SK-N-SH (cell line): ENCODE measurements at regions not wholly inside any gene's neighbourhood (a gene's known extent, or its start where the extent isn't known, plus 50 kb on each side); places are given as distances from the start of the nearest gene placed in this dataset.

Experiments used
- CTCF ChIA-PET: fragments of 300-600, 350-600 bp; formaldehyde crosslinking; extraction: SDS; loops from one replicate; lab custom pipeline; 2021; lab: Yijun Ruan, JAX
- POLR2A ChIA-PET: fragments of 350-600 bp; sonication (Branson Sonifier 250); formaldehyde crosslinking; extraction: SDS; loops from one replicate; lab custom pipeline; 2020; ENCODE audit warnings: antibody characterized with exemption, inconsistent platforms; lab: Yijun Ruan, JAX
- DNase-seq: peaks from one replicate; pipeline ENCODE4 v3.0.0; 2012
- H2AFZ ChIP-seq: fragments of 200-600 bp; sonication (generic); 2 replicates; pipeline ENCODE4 v1.8.1; 2016; ENCODE audit warnings: antibody characterized with exemption, mild to moderate bottlenecking, low read depth
- H3F3A ChIP-seq: fragments of 200-600 bp; sonication (generic); replicated peaks from 2 replicates; pipeline ENCODE3; 2016; ENCODE audit warnings: antibody characterized with exemption, mild to moderate bottlenecking; ENCODE audit not compliant: insufficient read depth
- H3K27ac ChIP-seq, 2 experiments: fragments of 200-500 bp in 1 of 2; fragments of 200-600 bp in 1 of 2; sonication (Bioruptor generic) in 1 of 2; sonication (generic), shearing (Covaris generic) in 1 of 2; 2 replicates each; pipeline versions ENCODE4 v1.5.1 to v1.6.1; 2014 to 2016; ENCODE audit warnings: low read depth in 2 of 2, inconsistent platforms in 1 of 2, low read length in 1 of 2, mild to moderate bottlenecking in 1 of 2, mixed read lengths in 1 of 2
- H3K27me3 ChIP-seq: fragments of 200-600 bp; sonication (generic), shearing (Covaris generic); 2 replicates; pipeline ENCODE4 v1.6.1; 2016; ENCODE audit warnings: mixed run types; ENCODE audit not compliant: insufficient read depth
- H3K36me3 ChIP-seq, 2 experiments: fragments of 200-500 bp in 1 of 2; fragments of 200-600 bp in 1 of 2; sonication (Bioruptor generic) in 1 of 2; sonication (generic) in 1 of 2; replicated peaks in 1 of 2; 2 replicates each; pipeline versions ENCODE3 to v1.5.1; 2014 to 2016; ENCODE audit warnings: low read length in 1 of 2, mild to moderate bottlenecking in 1 of 2; ENCODE audit not compliant: insufficient read depth in 2 of 2, control insufficient read depth in 1 of 2
- H3K4me1 ChIP-seq, 2 experiments: fragments of 200-500 bp in 1 of 2; fragments of 200-600 bp in 1 of 2; sonication (Bioruptor generic) in 1 of 2; sonication (generic), shearing (Covaris generic) in 1 of 2; 2 replicates each; pipeline versions ENCODE4 v1.5.1 to v1.6.1; 2014 to 2016; ENCODE audit warnings: low read depth in 1 of 2, low read length in 1 of 2, mixed run types in 1 of 2; ENCODE audit not compliant: insufficient read depth in 2 of 2, control insufficient read depth in 1 of 2
- H3K4me2 ChIP-seq: fragments of 200-600 bp; sonication (generic), shearing (Covaris generic); 2 replicates; pipeline ENCODE4 v1.6.1; 2017; ENCODE audit warnings: mixed run types
- H3K4me3 ChIP-seq, 2 experiments: fragments of 200-500 bp in 1 of 2; fragments of 200-600 bp in 1 of 2; sonication (Bioruptor generic) in 1 of 2; sonication (generic), shearing (Covaris generic) in 1 of 2; 2 replicates each; pipeline versions ENCODE4 v1.5.1 to v1.8.1; 2014 to 2016; ENCODE audit warnings: low read depth in 2 of 2, inconsistent platforms in 1 of 2, low read length in 1 of 2, mild to moderate bottlenecking in 1 of 2, mixed read lengths in 1 of 2, moderate library complexity in 1 of 2
- H3K79me2 ChIP-seq: fragments of 200-600 bp; sonication (generic); 2 replicates; pipeline ENCODE4 v1.8.1; 2017; ENCODE audit warnings: mild to moderate bottlenecking; ENCODE audit not compliant: insufficient read depth
- H3K9ac ChIP-seq: fragments of 200-600 bp; sonication (generic); 2 replicates; pipeline ENCODE4 v1.6.1; 2017; ENCODE audit warnings: mixed run types
- H3K9me2 ChIP-seq: fragments of 200-600 bp; sonication (generic); 2 replicates; pipeline ENCODE4 v1.6.1; 2017; ENCODE audit warnings: mixed run types
- H3K9me3 ChIP-seq: fragments of 200-600 bp; sonication (generic); 2 replicates; pipeline ENCODE4 v1.6.1; 2017; ENCODE audit warnings: mixed run types, mild to moderate bottlenecking, moderate library complexity
- H4K20me1 ChIP-seq: fragments of 200-600 bp; sonication (generic); 2 replicates; pipeline ENCODE4 v1.6.1; 2017; ENCODE audit warnings: mild to moderate bottlenecking, mixed run types; ENCODE audit not compliant: insufficient read depth
- CHD2 ChIP-seq: fragments of 150-350 bp; IDR thresholded peaks from 2 replicates; pipeline ENCODE4 v1.6.1; 2018; ENCODE audit warnings: low read length; ENCODE audit not compliant: partially characterized antibody
- CTCF ChIP-seq: fragments of 200-600 bp; sonication (generic); IDR thresholded peaks from 2 replicates; pipeline ENCODE4 v1.6.1; 2017; ENCODE audit warnings: antibody characterized with exemption, mild to moderate bottlenecking, moderate library complexity
- EP300 ChIP-seq, 2 experiments: IDR thresholded peaks; 2 replicates each; pipeline versions ENCODE4 v1.4.0 to v1.6.1; 2012; ENCODE audit warnings: borderline replicate concordance in 1 of 2, low read depth in 1 of 2, low read length in 1 of 2
- EZH2phosphoT487 ChIP-seq: fragments of 200-600 bp; sonication (generic); IDR thresholded peaks from 2 replicates; pipeline ENCODE4 v1.6.1; 2017; ENCODE audit warnings: low read depth, mixed run types, mild to moderate bottlenecking, antibody characterized with exemption, moderate library complexity, borderline replicate concordance
- FOSL2 ChIP-seq: IDR thresholded peaks from 2 replicates; pipeline ENCODE4 v1.4.0; 2012; ENCODE audit warnings: low read depth, mild to moderate bottlenecking, moderate library complexity, borderline replicate concordance
- FOXJ3 ChIP-seq: sonication (generic); formaldehyde crosslinking; IDR thresholded peaks from 2 replicates; pipeline ENCODE4 v1.5.1; 2020; ENCODE audit warnings: mild to moderate bottlenecking, missing genetic modification reagents
- GATA2 ChIP-seq: sonication (generic); formaldehyde crosslinking; IDR thresholded peaks from 2 replicates; pipeline ENCODE4 v1.5.0; 2020; ENCODE audit warnings: mild to moderate bottlenecking, missing genetic modification reagents
- MAX ChIP-seq: IDR thresholded peaks from 2 replicates; pipeline ENCODE4 v1.4.0; 2012; ENCODE audit warnings: low read depth
- MEF2A ChIP-seq: IDR thresholded peaks from 2 replicates; pipeline ENCODE4 v1.4.0; 2012; ENCODE audit warnings: low read depth, borderline replicate concordance
- MXI1 ChIP-seq: IDR thresholded peaks from 2 replicates; pipeline ENCODE4 v1.6.1; 2012; ENCODE audit warnings: mild to moderate bottlenecking, low read depth, low read length, improper control_type of control experiment
- NFIC ChIP-seq: IDR thresholded peaks from 2 replicates; pipeline ENCODE4 v1.4.0; 2012; ENCODE audit warnings: borderline replicate concordance
- RCOR1 ChIP-seq: fragments of 150-350 bp; IDR thresholded peaks from 2 replicates; pipeline ENCODE4 v1.6.1; 2017; ENCODE audit warnings: antibody characterized with exemption, low read length
- RXRA ChIP-seq: IDR thresholded peaks from 2 replicates; pipeline ENCODE4 v1.4.0; 2012; ENCODE audit warnings: low read depth, mild to moderate bottlenecking, borderline replicate concordance
- SIN3A ChIP-seq: IDR thresholded peaks from 2 replicates; pipeline ENCODE4 v1.6.1; 2012; ENCODE audit warnings: low read depth, mild to moderate bottlenecking, low read length, moderate library complexity, borderline replicate concordance
- SMC3 ChIP-seq: IDR thresholded peaks from 2 replicates; pipeline ENCODE4 v1.6.1; 2012; ENCODE audit warnings: low read depth, low read length, improper control_type of control experiment
- TAF1 ChIP-seq: IDR thresholded peaks from 2 replicates; pipeline ENCODE4 v1.6.1; 2012; ENCODE audit warnings: low read depth, mild to moderate bottlenecking, low read length, moderate library complexity, borderline replicate concordance
- TCF12 ChIP-seq: IDR thresholded peaks from 2 replicates; pipeline ENCODE4 v1.4.0; 2012
- TEAD4 ChIP-seq: IDR thresholded peaks from 2 replicates; pipeline ENCODE4 v1.4.0; 2012; ENCODE audit warnings: mild to moderate bottlenecking, borderline replicate concordance; ENCODE audit not compliant: insufficient read depth
- USF2 ChIP-seq: fragments of 150-350 bp; IDR thresholded peaks from 2 replicates; pipeline ENCODE4 v1.6.1; 2017; ENCODE audit warnings: antibody characterized with exemption, low read length, low read depth, borderline replicate concordance
- YY1 ChIP-seq: IDR thresholded peaks from 2 replicates; pipeline ENCODE4 v1.4.0; 2012; ENCODE audit warnings: low read depth, mild to moderate bottlenecking
- WGBS: methylation state at CpG from one replicate; pipeline ENCODE4 v1.1.6; 2017; ENCODE audit warnings: low lambda C conversion rate; 5-methylcytosine and 5-hydroxymethylcytosine counted together

GRCh38 chr17:33516645-33517044 lies 223.6 kb upstream of the ASIC2 start (continued):
- TF ChIP-seq MEF2A (no peak), MXI1 (no peak), FOSL2 (no peak), RXRA (no peak)

- Histone ChIP-seq H3F3A (no peaks in the 10 kb centered on the region), H3K27me3 (no peaks in the 10 kb centered on the region), H3K79me2 (no peaks in the 10 kb centered on the region), H3K27ac (no peak overlapping the region), H3K9me3 (no peaks in the 10 kb centered on the region), H3K4me1 (peaks cover 0 to 5% of the 10 kb centered on the region in 2 experiments; a peak in 1 of 4 replicates), H3K9ac (no peak overlapping the region), H3K4me2 (no peak overlapping the region), H3K36me3 (no peaks in the 10 kb centered on the region), H3K4me3 (no peak overlapping the region), H3K9me2 (no peaks in the 10 kb centered on the region), H4K20me1 (no peaks in the 10 kb centered on the region), H2AFZ (no peak overlapping the region)
- TF ChIP-seq MAX (no peak), TAF1 (no peak), TEAD4 (no peak), YY1 (no peak), CTCF (no peak), SMC3 (no peak), EP300 (IDR thresholded peaks at IDR 0.05; ENCODE audit: borderline replicate concordance in 1 of 2, low read depth in 1 of 2, low read length in 1 of 2) (no peak), SIN3A (no peak), NFIC (no peak), RCOR1 (no peak)
- ChIA-PET CTCF (interaction anchor here (0.6 to 6.1 kb wide), 4 partner anchors 16 to 479 kb away, joined by 3 to 37 read pairs (median 6); no protein-coding TSS in a partner anchor), POLR2A (no interaction called here)
- 52% methylated on average over 5 of the region's 5 CpGs for WGBS
- no peak for DNase-seq
Observed at GRCh38 chr17:33517746-33518145, 224.7 kb upstream of the ASIC2 start.

GRCh38 chr17:33519692-33520091 lies 226.6 kb upstream of the ASIC2 start:
- H3K9ac ChIP-seq: no peak overlapping the region
- H3K4me1 ChIP-seq: peaks cover 0 to 5% of the 10 kb centered on the region in 2 experiments; a peak in 1 of 4 replicates
- H3K4me3 ChIP-seq: no peak overlapping the region
- H3F3A ChIP-seq: no peaks in the 10 kb centered on the region
- no peaks in the 10 kb centered on the region for H3K9me3 ChIP-seq
- no peak for DNase-seq
- H3K27me3 ChIP-seq: no peaks in the 10 kb centered on the region
- H3K27ac ChIP-seq: no peak overlapping the region
- H3K4me2 ChIP-seq: no peak overlapping the region
- WGBS: 54% methylated on average over 4 of the region's 4 CpGs
- H3K9me2 ChIP-seq: no peaks in the 10 kb centered on the region
- H3K79me2 ChIP-seq: no peaks in the 10 kb centered on the region
- no peaks in the 10 kb centered on the region for H4K20me1 ChIP-seq
- no peak overlapping the region for H2AFZ ChIP-seq
- ChIA-PET CTCF (interaction anchor here (0.7 to 6.1 kb wide), 36 partner anchors 8 to 841 kb away, joined by 3 to 37 read pairs (median 5); partner anchors contain the start of gene ASIC2), POLR2A (no interaction called here)
- no peaks in the 10 kb centered on the region for H3K36me3 ChIP-seq
- TF ChIP-seq EP300 (IDR thresholded peaks at IDR 0.05; ENCODE audit: borderline replicate concordance in 1 of 2, low read depth in 1 of 2, low read length in 1 of 2): no peak
- no peak for TF ChIP-seq YY1
- TF ChIP-seq RCOR1: no peak
- no peak for TF ChIP-seq CHD2
- TF ChIP-seq USF2: no peak
- TF ChIP-seq GATA2 (CRISPR knock-in tag): no peak
- TF ChIP-seq TEAD4: no peak
- no peak for TF ChIP-seq EZH2phosphoT487
- TF ChIP-seq TCF12: no peak
- TF ChIP-seq FOXJ3 (CRISPR knock-in tag): no peak
